Upper lobe of left lung (tissue), 6 donors: ENCODE measurements at regions not wholly inside any gene's neighbourhood (a gene's known extent, or its start where the extent isn't known, plus 50 kb on each side); places are given as distances from the start of the nearest gene placed in this dataset.

Experiments used
- ATAC-seq, 2 donors: fragments of 200-7000 bp; cut with Tn5 transposase; one replicate each; pipeline ENCODE4 v1.9.1; 2022; ENCODE audit warnings: mild to moderate bottlenecking in 2 of 2, moderate library complexity in 2 of 2; ENCODE audit not compliant: low FRiP score in 2 of 2
- DNase-seq, 2 donors: peaks; one replicate each; pipeline ENCODE4 v3.0.0-alpha.2; 2019 to 2020
- H3K27ac ChIP-seq, 4 donors: fragments of 200-600 bp; sonication (generic); one replicate each; pipeline ENCODE4 v1.5.1; 2016 to 2019
- H3K27me3 ChIP-seq, 4 donors: fragments of 200-600 bp; sonication (generic); one replicate each; pipeline ENCODE4 v1.5.1; 2017 to 2019
- H3K36me3 ChIP-seq, 4 donors: fragments of 200-600 bp; sonication (generic); one replicate each; pipeline ENCODE4 v1.5.1; 2016 to 2019
- H3K4me1 ChIP-seq, 4 donors: fragments of 200-600 bp; sonication (generic); one replicate each; pipeline ENCODE4 v1.5.1; 2018 to 2019
- H3K4me3 ChIP-seq, 4 donors: fragments of 200-600 bp; sonication (generic); one replicate each; pipeline ENCODE4 v1.5.1; 2017 to 2019; ENCODE audit warnings: mild to moderate bottlenecking in 2 of 4, moderate library complexity in 1 of 4
- H3K9me3 ChIP-seq, 4 donors: fragments of 200-600 bp; sonication (generic); one replicate each; pipeline ENCODE4 v1.5.1; 2018 to 2019
- EP300 ChIP-seq, 4 donors: sonication (generic); formaldehyde crosslinking; IDR thresholded peaks; one replicate each; pipeline ENCODE4 v1.5.1; 2017; ENCODE audit warnings: antibody characterized with exemption in 4 of 4, control low read depth in 2 of 4
- POLR2A ChIP-seq, 4 donors: fragments of 450-650 bp; IDR thresholded peaks; one replicate each; pipeline ENCODE4 v1.5.1; 2016 to 2017; ENCODE audit warnings: antibody characterized with exemption in 4 of 4, mild to moderate bottlenecking in 2 of 4
- POLR2AphosphoS5 ChIP-seq, 2 donors: sonication (generic); formaldehyde crosslinking; IDR thresholded peaks; one replicate each; pipeline ENCODE4 v1.5.1; 2017; ENCODE audit warnings: antibody characterized with exemption in 2 of 2
- WGBS, 2 donors: methylation state at CpG; one replicate each; pipeline ENCODE4 v1.1.5; 2017 to 2018; 5-methylcytosine and 5-hydroxymethylcytosine counted together
- TF ChIP-seq, protein P1 (sequence below), 6 experiments: fragments of 450-650 bp in 4 of 6; fragments of 200-600 bp in 2 of 6; sonication (generic) in 2 of 6; IDR thresholded peaks; one replicate each; pipeline ENCODE4 v1.5.1; 2016 to 2019; ENCODE audit warnings: antibody characterized with exemption in 6 of 6
- donor health status: DM: no; HTN: no; CAD: no; lungs with moderate emphysema.
- donor health status: DM: no; HTN: yes; CAD: no; lungs with severe emphysema.

DNA sequence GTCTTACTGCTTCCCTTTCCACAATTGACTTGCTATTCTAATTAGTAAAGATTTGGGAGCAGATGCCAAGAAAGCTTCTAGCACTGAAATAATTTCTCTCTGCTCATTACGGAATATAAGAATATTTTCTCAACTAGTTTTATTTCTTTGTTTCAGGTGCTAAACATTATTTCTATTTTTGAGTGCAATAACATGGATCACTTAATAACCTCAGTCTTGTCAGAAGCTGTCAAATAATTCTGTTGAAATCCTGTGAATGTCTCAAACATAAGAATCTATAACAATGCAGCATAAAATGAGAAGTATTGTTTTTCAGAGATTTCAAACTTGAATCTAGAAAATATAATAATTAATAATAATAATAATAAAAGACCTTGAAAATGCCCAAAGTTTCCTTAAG lies 1221.0 kb downstream of the DSC3 start:
- TF ChIP-seq, protein P1, sequence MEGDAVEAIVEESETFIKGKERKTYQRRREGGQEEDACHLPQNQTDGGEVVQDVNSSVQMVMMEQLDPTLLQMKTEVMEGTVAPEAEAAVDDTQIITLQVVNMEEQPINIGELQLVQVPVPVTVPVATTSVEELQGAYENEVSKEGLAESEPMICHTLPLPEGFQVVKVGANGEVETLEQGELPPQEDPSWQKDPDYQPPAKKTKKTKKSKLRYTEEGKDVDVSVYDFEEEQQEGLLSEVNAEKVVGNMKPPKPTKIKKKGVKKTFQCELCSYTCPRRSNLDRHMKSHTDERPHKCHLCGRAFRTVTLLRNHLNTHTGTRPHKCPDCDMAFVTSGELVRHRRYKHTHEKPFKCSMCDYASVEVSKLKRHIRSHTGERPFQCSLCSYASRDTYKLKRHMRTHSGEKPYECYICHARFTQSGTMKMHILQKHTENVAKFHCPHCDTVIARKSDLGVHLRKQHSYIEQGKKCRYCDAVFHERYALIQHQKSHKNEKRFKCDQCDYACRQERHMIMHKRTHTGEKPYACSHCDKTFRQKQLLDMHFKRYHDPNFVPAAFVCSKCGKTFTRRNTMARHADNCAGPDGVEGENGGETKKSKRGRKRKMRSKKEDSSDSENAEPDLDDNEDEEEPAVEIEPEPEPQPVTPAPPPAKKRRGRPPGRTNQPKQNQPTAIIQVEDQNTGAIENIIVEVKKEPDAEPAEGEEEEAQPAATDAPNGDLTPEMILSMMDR (IDR thresholded peaks at IDR 0.05): no peak
- TF ChIP-seq POLR2AphosphoS5 (IDR thresholded peaks at IDR 0.05) (no peak), EP300 (IDR thresholded peaks at IDR 0.05) (no peak), POLR2A (IDR thresholded peaks at IDR 0.05) (no peak)
- Histone ChIP-seq H3K27me3 (no peaks in the 10 kb centered on the region), H3K9me3 (no peaks in the 10 kb centered on the region), H3K36me3 (no peaks in the 10 kb centered on the region), H3K4me3 (no peak overlapping the region), H3K4me1 (no peaks in the 10 kb centered on the region), H3K27ac (no peak overlapping the region)
- ATAC-seq (no peak), DNase-seq (no peak)
- 83 to 88% methylated on average over 1 of the region's 1 CpG for WGBS, 2 donors

- no peak for ATAC-seq
- DNase-seq: no peak
- 89 to 91% methylated on average over 4 of the region's 4 CpGs for WGBS, 2 donors
These were observed 1231.0 kb downstream of the DSC3 start for GRCh38 chr18:29811519-29811918.

GRCh38 chr18:29780816-29781215 lies 1261.7 kb downstream of the DSC3 start:
- ATAC-seq: no peak
- Histone ChIP-seq H3K36me3 (no peaks in the 10 kb centered on the region), H3K27ac (no peak overlapping the region), H3K27me3 (no peaks in the 10 kb centered on the region), H3K9me3 (no peaks in the 10 kb centered on the region), H3K4me1 (no peaks in the 10 kb centered on the region), H3K4me3 (no peak overlapping the region)
- TF ChIP-seq POLR2AphosphoS5 (IDR thresholded peaks at IDR 0.05) (no peak), EP300 (IDR thresholded peaks at IDR 0.05) (no peak), POLR2A (IDR thresholded peaks at IDR 0.05) (no peak)
- TF ChIP-seq, protein P1 (IDR thresholded peaks at IDR 0.05): no peak
- DNase-seq: no peak
- WGBS, 2 donors: 58 to 61% methylated on average over 1 of the region's 1 CpG

More at GRCh38 chr18:29811519-29811918, 1231.0 kb downstream of the DSC3 start:
- no peaks in the 10 kb centered on the region for H3K9me3 ChIP-seq
- H3K36me3 ChIP-seq: no peaks in the 10 kb centered on the region
- H3K27ac ChIP-seq: no peak overlapping the region
- H3K4me3 ChIP-seq: no peak overlapping the region
- TF ChIP-seq EP300 (IDR thresholded peaks at IDR 0.05) (no peak), POLR2A (IDR thresholded peaks at IDR 0.05) (no peak), POLR2AphosphoS5 (IDR thresholded peaks at IDR 0.05) (no peak)
- TF ChIP-seq, protein P1 (IDR thresholded peaks at IDR 0.05): no peak
- H3K4me1 ChIP-seq: no peaks in the 10 kb centered on the region
- H3K27me3 ChIP-seq: no peaks in the 10 kb centered on the region

- DNase-seq (no peak), ATAC-seq (no peak)
- no peaks in the 10 kb centered on the region for H3K9me3 ChIP-seq
- no peaks in the 10 kb centered on the region for H3K27me3 ChIP-seq
- H3K36me3 ChIP-seq: no peaks in the 10 kb centered on the region
- H3K4me1 ChIP-seq: no peaks in the 10 kb centered on the region
- 67 to 71% methylated on average over 1 of the region's 1 CpG for WGBS, 2 donors
- TF ChIP-seq POLR2AphosphoS5 (IDR thresholded peaks at IDR 0.05) (no peak), EP300 (IDR thresholded peaks at IDR 0.05) (no peak), POLR2A (IDR thresholded peaks at IDR 0.05) (no peak)
- TF ChIP-seq, protein P1 (IDR thresholded peaks at IDR 0.05): no peak
- no peak overlapping the region for H3K27ac ChIP-seq
- H3K4me3 ChIP-seq: no peak overlapping the region
These were observed 1263.4 kb downstream of the DSC3 start for GRCh38 chr18:29779096-29779495.

GRCh38 chr18:29753379-29753778 lies 1289.2 kb downstream of the DSC3 start:
- Histone ChIP-seq H3K4me1 (no peaks in the 10 kb centered on the region), H3K27me3 (no peaks in the 10 kb centered on the region), H3K9me3 (peaks cover 0 to 5% (median 0%) of the 10 kb centered on the region in 4 donors), H3K27ac (no peak overlapping the region), H3K4me3 (no peak overlapping the region), H3K36me3 (no peaks in the 10 kb centered on the region)
- WGBS, 2 donors: 86 to 89% methylated on average over 4 of the region's 4 CpGs
- no peak for ATAC-seq
- DNase-seq: no peak
- TF ChIP-seq, protein P1 (IDR thresholded peaks at IDR 0.05): no peak
- no peak for TF ChIP-seq POLR2A (IDR thresholded peaks at IDR 0.05)
